ENCODE measurements at regions not wholly inside any gene's neighbourhood (a gene's known extent, or its start where the extent isn't known, plus 50 kb on each side); places are given as distances from the start of the nearest gene placed in this dataset.

DNA sequence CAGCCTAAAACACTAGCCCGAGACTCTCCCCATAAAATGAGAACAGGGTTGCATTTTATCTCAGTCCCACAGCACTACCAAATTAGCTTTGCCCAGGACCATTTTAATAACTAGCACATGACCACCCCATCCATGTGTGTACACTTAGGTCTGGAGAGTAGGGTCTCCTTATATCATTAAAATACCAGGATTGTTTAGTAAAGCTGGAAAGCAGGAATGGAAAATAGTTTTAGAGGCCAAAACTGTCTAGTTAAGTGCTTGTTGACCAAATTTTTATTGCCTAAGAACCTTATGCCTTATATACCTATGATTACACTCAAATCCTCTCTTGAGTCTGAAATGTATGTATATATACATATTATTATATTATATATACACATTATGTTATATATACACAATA, 608.4 kb downstream of the HDGFL1 start:
- TF ChIP-seq, protein P1, sequence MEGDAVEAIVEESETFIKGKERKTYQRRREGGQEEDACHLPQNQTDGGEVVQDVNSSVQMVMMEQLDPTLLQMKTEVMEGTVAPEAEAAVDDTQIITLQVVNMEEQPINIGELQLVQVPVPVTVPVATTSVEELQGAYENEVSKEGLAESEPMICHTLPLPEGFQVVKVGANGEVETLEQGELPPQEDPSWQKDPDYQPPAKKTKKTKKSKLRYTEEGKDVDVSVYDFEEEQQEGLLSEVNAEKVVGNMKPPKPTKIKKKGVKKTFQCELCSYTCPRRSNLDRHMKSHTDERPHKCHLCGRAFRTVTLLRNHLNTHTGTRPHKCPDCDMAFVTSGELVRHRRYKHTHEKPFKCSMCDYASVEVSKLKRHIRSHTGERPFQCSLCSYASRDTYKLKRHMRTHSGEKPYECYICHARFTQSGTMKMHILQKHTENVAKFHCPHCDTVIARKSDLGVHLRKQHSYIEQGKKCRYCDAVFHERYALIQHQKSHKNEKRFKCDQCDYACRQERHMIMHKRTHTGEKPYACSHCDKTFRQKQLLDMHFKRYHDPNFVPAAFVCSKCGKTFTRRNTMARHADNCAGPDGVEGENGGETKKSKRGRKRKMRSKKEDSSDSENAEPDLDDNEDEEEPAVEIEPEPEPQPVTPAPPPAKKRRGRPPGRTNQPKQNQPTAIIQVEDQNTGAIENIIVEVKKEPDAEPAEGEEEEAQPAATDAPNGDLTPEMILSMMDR (IDR thresholded peaks at IDR 0.05; ENCODE audit: extremely low read depth in 1 of 2, insufficient read depth in 1 of 2, low read depth in 1 of 2, low read length in 2 of 2), result no peak
- TF ChIP-seq POLR2AphosphoS5 (IDR thresholded peaks at IDR 0.05; ENCODE audit: insufficient read depth, low read depth, low read length), result no peak
- no peak for TF ChIP-seq GATA2 (IDR thresholded peaks at IDR 0.05; ENCODE audit: insufficient read depth, insufficient read length, low read depth, low read length)
- TF ChIP-seq POLR2A (IDR thresholded peaks at IDR 0.05; ENCODE audit: low read depth, low read length), result no peak
